ENCODE measurements at regions not wholly inside any gene's neighbourhood (a gene's known extent, or its start where the extent isn't known, plus 50 kb on each side); places are given as distances from the start of the nearest gene placed in this dataset.

GRCh38 chr2:6771634-6772611 is 93.8 kb downstream of the CMPK2 start:
- no peak overlapping the region for H3K4me3 ChIP-seq (ENCODE audit: low read length)
- peak; percentile 40 for TF ChIP-seq CTCF (conservative IDR thresholded peaks at IDR 0.05; ENCODE audit: low read depth, low read length)
- no peak for DNase-seq (ENCODE audit: low read depth)

- DNase-seq (ENCODE audit: low read depth): no peak
- TF ChIP-seq CTCF (conservative IDR thresholded peaks at IDR 0.05; ENCODE audit: low read depth, low read length): peak; percentile 88
- peak overlapping the region; percentile 37 for H3K4me3 ChIP-seq (ENCODE audit: low read length)
Measured at GRCh38 chr2:6773007-6773693, 92.6 kb downstream of the CMPK2 start.

- H3K4me3 ChIP-seq (ENCODE audit: low read length): no peak overlapping the region
- TF ChIP-seq CTCF (conservative IDR thresholded peaks at IDR 0.05; ENCODE audit: low read depth, low read length): no peak
- DNase-seq (ENCODE audit: low read depth): no peak
Measured at GRCh38 chr2:6773694-6774044, 92.0 kb downstream of the CMPK2 start.

- H3K4me3 ChIP-seq (ENCODE audit: low read length): no peak overlapping the region
- no peak for DNase-seq (ENCODE audit: low read depth)
- no peak for TF ChIP-seq CTCF (conservative IDR thresholded peaks at IDR 0.05; ENCODE audit: low read depth, low read length)
Measured at GRCh38 chr2:6776125-6776524, 89.6 kb downstream of the CMPK2 start.

- no peak for DNase-seq (ENCODE audit: low read depth)
- H3K4me3 ChIP-seq (ENCODE audit: low read length): no peak overlapping the region
- no peak for TF ChIP-seq CTCF (conservative IDR thresholded peaks at IDR 0.05; ENCODE audit: low read depth, low read length)
Measured at GRCh38 chr2:6777626-6778025, 88.1 kb downstream of the CMPK2 start.

GRCh38 chr2:6780765-6781274 is 84.9 kb downstream of the CMPK2 start:
- DNase-seq (ENCODE audit: low read depth): no peak
- TF ChIP-seq CTCF (conservative IDR thresholded peaks at IDR 0.05; ENCODE audit: low read depth, low read length): no peak
- H3K4me3 ChIP-seq (ENCODE audit: low read length): no peak overlapping the region

All from retinal pigment epithelial cell (primary cell).